Right lobe of liver (tissue), 1 donor: ENCODE measurements at regions not wholly inside any gene's neighbourhood (a gene's known extent, or its start where the extent isn't known, plus 50 kb on each side); places are given as distances from the start of the nearest gene placed in this dataset.

Source experiments
- small RNA-seq, 2 experiments: library from RNA; depleted of rRNA; stranded (forward); fragments of <200 nt; gene quantifications; one replicate each; pipeline ENCODE3, GENCODE V24; 2016

Small RNA genes in the stretch of these regions (small RNA-seq; reads per million reads assigned to genes)
- gene RNU6-1087P = 0 reads per million in 2 experiments
